ENCODE measurements at regions not wholly inside any gene's neighbourhood (a gene's known extent, or its start where the extent isn't known, plus 50 kb on each side); places are given as distances from the start of the nearest gene placed in this dataset.

- ChIA-PET CTCF (no interaction called here), POLR2A (no interaction called here)
- Mint-ChIP-seq H3K4me3 (no peak overlapping the region), H3K9me3 (no peaks in the 10 kb centered on the region), H3K27ac (no peak overlapping the region), H3K36me3 (no peaks in the 10 kb centered on the region), H3K4me1 (no peaks in the 10 kb centered on the region), H3K27me3 (peaks cover 5 to 10% of the 10 kb centered on the region in 2 donors)
- no peak for ATAC-seq (replicated peaks in 1 of 4)
- Histone ChIP-seq H3K4me3 (ENCODE audit: control insufficient read depth in 1 of 2, extremely low read depth in 1 of 2, low read length in 1 of 2) (no peak overlapping the region), H3K9me3 (no peaks in the 10 kb centered on the region), H3K36me3 (ENCODE audit: control insufficient read depth in 2 of 2, extremely low read depth in 1 of 2, insufficient read depth in 1 of 2, low read length in 1 of 2) (no peaks in the 10 kb centered on the region), H3K4me1 (ENCODE audit: control insufficient read depth in 1 of 2, extremely low read depth in 1 of 2, insufficient read depth in 2 of 2, low read length in 2 of 2) (no peaks in the 10 kb centered on the region), H3K27ac (ENCODE audit: low read length) (no peak overlapping the region), H3K27me3 (replicated peaks in 1 of 2; ENCODE audit: control insufficient read depth in 2 of 2, extremely low read depth in 1 of 2, insufficient read depth in 2 of 2, low read length in 1 of 2) (peaks cover 0 to 17% of the 10 kb centered on the region in 2 experiments)
- WGBS (ENCODE audit: insufficient coverage), result 85% methylated on average over 3 of the region's 7 CpGs
- no peak for DNase-seq
Measured at GRCh38 chr20:61130156-61130555, 121.9 kb upstream of the CDH4 start.

- ATAC-seq (replicated peaks in 1 of 4) (no peak), DNase-seq (no peak)
- Mint-ChIP-seq H3K27me3 (peaks cover 10% of the 10 kb centered on the region in 2 donors), H3K27ac (no peak overlapping the region), H3K36me3 (no peaks in the 10 kb centered on the region), H3K4me3 (no peak overlapping the region), H3K4me1 (no peaks in the 10 kb centered on the region), H3K9me3 (no peaks in the 10 kb centered on the region)
- H3K27ac ChIP-seq (ENCODE audit: low read length), result no peak overlapping the region
- H3K4me3 ChIP-seq (ENCODE audit: control insufficient read depth in 1 of 2, extremely low read depth in 1 of 2, low read length in 1 of 2), result no peak overlapping the region
- ChIA-PET CTCF (no interaction called here), POLR2A (no interaction called here)
- 89% methylated on average over 8 of the region's 9 CpGs for WGBS (ENCODE audit: insufficient coverage)
- no peaks in the 10 kb centered on the region for H3K36me3 ChIP-seq (ENCODE audit: control insufficient read depth in 2 of 2, extremely low read depth in 1 of 2, insufficient read depth in 1 of 2, low read length in 1 of 2)
- H3K4me1 ChIP-seq (ENCODE audit: control insufficient read depth in 1 of 2, extremely low read depth in 1 of 2, insufficient read depth in 2 of 2, low read length in 2 of 2), result no peaks in the 10 kb centered on the region
- H3K9me3 ChIP-seq, result no peaks in the 10 kb centered on the region
- H3K27me3 ChIP-seq (replicated peaks in 1 of 2; ENCODE audit: control insufficient read depth in 2 of 2, extremely low read depth in 1 of 2, insufficient read depth in 2 of 2, low read length in 1 of 2), result peaks cover 0 to 28% of the 10 kb centered on the region in 2 experiments
Measured at GRCh38 chr20:61131944-61132343, 120.1 kb upstream of the CDH4 start.

GRCh38 chr20:61133611-61134010 lies 118.5 kb upstream of the CDH4 start:
- Mint-ChIP-seq H3K4me1 (no peaks in the 10 kb centered on the region), H3K27ac (no peak overlapping the region), H3K9me3 (no peaks in the 10 kb centered on the region), H3K4me3 (no peak overlapping the region), H3K27me3 (peaks cover 10 to 15% of the 10 kb centered on the region in 2 donors), H3K36me3 (no peaks in the 10 kb centered on the region)
- H3K27me3 ChIP-seq (replicated peaks in 1 of 2; ENCODE audit: control insufficient read depth in 2 of 2, extremely low read depth in 1 of 2, insufficient read depth in 2 of 2, low read length in 1 of 2), result peaks cover 0 to 31% of the 10 kb centered on the region in 2 experiments
- H3K4me1 ChIP-seq (ENCODE audit: control insufficient read depth in 1 of 2, extremely low read depth in 1 of 2, insufficient read depth in 2 of 2, low read length in 2 of 2), result no peaks in the 10 kb centered on the region
- no peaks in the 10 kb centered on the region for H3K36me3 ChIP-seq (ENCODE audit: control insufficient read depth in 2 of 2, extremely low read depth in 1 of 2, insufficient read depth in 1 of 2, low read length in 1 of 2)
- no peak overlapping the region for H3K27ac ChIP-seq (ENCODE audit: low read length)
- DNase-seq (no peak), ATAC-seq (replicated peaks in 1 of 4) (no peak)
- ChIA-PET POLR2A (no interaction called here), CTCF (no interaction called here)
- no peaks in the 10 kb centered on the region for H3K9me3 ChIP-seq
- 100% methylated on average over 3 of the region's 6 CpGs for WGBS (ENCODE audit: insufficient coverage)
- no peak overlapping the region for H3K4me3 ChIP-seq (ENCODE audit: control insufficient read depth in 1 of 2, extremely low read depth in 1 of 2, low read length in 1 of 2)

- Histone ChIP-seq H3K36me3 (ENCODE audit: control insufficient read depth in 2 of 2, extremely low read depth in 1 of 2, insufficient read depth in 1 of 2, low read length in 1 of 2) (no peaks in the 10 kb centered on the region), H3K9me3 (no peaks in the 10 kb centered on the region), H3K4me1 (ENCODE audit: control insufficient read depth in 1 of 2, extremely low read depth in 1 of 2, insufficient read depth in 2 of 2, low read length in 2 of 2) (no peaks in the 10 kb centered on the region), H3K27ac (ENCODE audit: low read length) (no peak overlapping the region), H3K27me3 (replicated peaks in 1 of 2; ENCODE audit: control insufficient read depth in 2 of 2, extremely low read depth in 1 of 2, insufficient read depth in 2 of 2, low read length in 1 of 2) (peaks cover 0 to 31% of the 10 kb centered on the region in 2 experiments), H3K4me3 (ENCODE audit: control insufficient read depth in 1 of 2, extremely low read depth in 1 of 2, low read length in 1 of 2) (no peak overlapping the region)
- DNase-seq, result no peak
- POLR2A ChIA-PET, result no interaction called here
- Mint-ChIP-seq H3K4me1 (no peaks in the 10 kb centered on the region), H3K4me3 (no peak overlapping the region), H3K36me3 (no peaks in the 10 kb centered on the region), H3K9me3 (no peaks in the 10 kb centered on the region), H3K27me3 (peaks cover 10 to 15% of the 10 kb centered on the region in 2 donors), H3K27ac (no peak overlapping the region)
- WGBS (ENCODE audit: insufficient coverage), result 43% methylated on average over 3 of the region's 9 CpGs
- ATAC-seq (replicated peaks in 1 of 4), result no peak
- CTCF ChIA-PET, result no interaction called here
Measured at GRCh38 chr20:61134296-61135030, 117.6 kb upstream of the CDH4 start.

GRCh38 chr20:61135266-61135665 lies 116.8 kb upstream of the CDH4 start:
- Histone ChIP-seq H3K4me3 (ENCODE audit: control insufficient read depth in 1 of 2, extremely low read depth in 1 of 2, low read length in 1 of 2) (no peak overlapping the region), H3K9me3 (no peaks in the 10 kb centered on the region), H3K36me3 (ENCODE audit: control insufficient read depth in 2 of 2, extremely low read depth in 1 of 2, insufficient read depth in 1 of 2, low read length in 1 of 2) (no peaks in the 10 kb centered on the region), H3K4me1 (ENCODE audit: control insufficient read depth in 1 of 2, extremely low read depth in 1 of 2, insufficient read depth in 2 of 2, low read length in 2 of 2) (no peaks in the 10 kb centered on the region), H3K27ac (ENCODE audit: low read length) (no peak overlapping the region), H3K27me3 (replicated peaks in 1 of 2; ENCODE audit: control insufficient read depth in 2 of 2, extremely low read depth in 1 of 2, insufficient read depth in 2 of 2, low read length in 1 of 2) (peaks cover 0 to 31% of the 10 kb centered on the region in 2 experiments)
- Mint-ChIP-seq H3K9me3 (no peaks in the 10 kb centered on the region), H3K27me3 (peaks cover 10 to 15% of the 10 kb centered on the region in 2 donors), H3K36me3 (no peaks in the 10 kb centered on the region), H3K4me3 (no peak overlapping the region), H3K4me1 (no peaks in the 10 kb centered on the region), H3K27ac (no peak overlapping the region)
- ChIA-PET CTCF (no interaction called here), POLR2A (no interaction called here)
- WGBS (ENCODE audit: insufficient coverage), result 91% methylated on average over 5 of the region's 11 CpGs
- no peak for DNase-seq
- ATAC-seq (replicated peaks in 1 of 4), result no peak

GRCh38 chr20:61135968-61136367 lies 116.1 kb upstream of the CDH4 start:
- Histone ChIP-seq H3K27ac (ENCODE audit: low read length) (no peak overlapping the region), H3K9me3 (no peaks in the 10 kb centered on the region), H3K27me3 (replicated peaks in 1 of 2; ENCODE audit: control insufficient read depth in 2 of 2, extremely low read depth in 1 of 2, insufficient read depth in 2 of 2, low read length in 1 of 2) (peaks cover 0 to 31% of the 10 kb centered on the region in 2 experiments), H3K4me1 (ENCODE audit: control insufficient read depth in 1 of 2, extremely low read depth in 1 of 2, insufficient read depth in 2 of 2, low read length in 2 of 2) (no peaks in the 10 kb centered on the region), H3K4me3 (ENCODE audit: control insufficient read depth in 1 of 2, extremely low read depth in 1 of 2, low read length in 1 of 2) (no peak overlapping the region), H3K36me3 (ENCODE audit: control insufficient read depth in 2 of 2, extremely low read depth in 1 of 2, insufficient read depth in 1 of 2, low read length in 1 of 2) (no peaks in the 10 kb centered on the region)
- WGBS (ENCODE audit: insufficient coverage), result 42% methylated on average over 15 of the region's 15 CpGs
- H3K4me1 Mint-ChIP-seq, result no peaks in the 10 kb centered on the region
- peaks cover 10 to 15% of the 10 kb centered on the region in 2 donors for H3K27me3 Mint-ChIP-seq
- no peak for DNase-seq
- no peaks in the 10 kb centered on the region for H3K9me3 Mint-ChIP-seq
- ATAC-seq (replicated peaks in 1 of 4), result no peak
- CTCF ChIA-PET, result no interaction called here
- H3K4me3 Mint-ChIP-seq, result no peak overlapping the region
- POLR2A ChIA-PET, result no interaction called here
- no peak overlapping the region for H3K27ac Mint-ChIP-seq
- H3K36me3 Mint-ChIP-seq, result no peaks in the 10 kb centered on the region

All from T-cell (primary cell).